HFF-Myc (cell line): ENCODE measurements at regions not wholly inside any gene's neighbourhood (a gene's known extent, or its start where the extent isn't known, plus 50 kb on each side); places are given as distances from the start of the nearest gene placed in this dataset.

Experiments
- DNase-seq: peaks from one replicate; pipeline ENCODE4 v3.0.0-alpha.2; 2011; ENCODE audit warnings: low read depth; ENCODE audit errors: extremely low read depth
- H3K4me3 ChIP-seq: replicated peaks from 2 replicates; pipeline ENCODE4 v1.5.1; 2011; ENCODE audit warnings: low read depth, mild to moderate bottlenecking, control low read depth, low read length
- TF ChIP-seq, protein P1 (sequence below): IDR thresholded peaks from 2 replicates; pipeline ENCODE4 v1.5.1; 2012; ENCODE audit warnings: mild to moderate bottlenecking, low read depth, low read length, control low read depth; ENCODE audit errors: missing control alignments

DNA sequence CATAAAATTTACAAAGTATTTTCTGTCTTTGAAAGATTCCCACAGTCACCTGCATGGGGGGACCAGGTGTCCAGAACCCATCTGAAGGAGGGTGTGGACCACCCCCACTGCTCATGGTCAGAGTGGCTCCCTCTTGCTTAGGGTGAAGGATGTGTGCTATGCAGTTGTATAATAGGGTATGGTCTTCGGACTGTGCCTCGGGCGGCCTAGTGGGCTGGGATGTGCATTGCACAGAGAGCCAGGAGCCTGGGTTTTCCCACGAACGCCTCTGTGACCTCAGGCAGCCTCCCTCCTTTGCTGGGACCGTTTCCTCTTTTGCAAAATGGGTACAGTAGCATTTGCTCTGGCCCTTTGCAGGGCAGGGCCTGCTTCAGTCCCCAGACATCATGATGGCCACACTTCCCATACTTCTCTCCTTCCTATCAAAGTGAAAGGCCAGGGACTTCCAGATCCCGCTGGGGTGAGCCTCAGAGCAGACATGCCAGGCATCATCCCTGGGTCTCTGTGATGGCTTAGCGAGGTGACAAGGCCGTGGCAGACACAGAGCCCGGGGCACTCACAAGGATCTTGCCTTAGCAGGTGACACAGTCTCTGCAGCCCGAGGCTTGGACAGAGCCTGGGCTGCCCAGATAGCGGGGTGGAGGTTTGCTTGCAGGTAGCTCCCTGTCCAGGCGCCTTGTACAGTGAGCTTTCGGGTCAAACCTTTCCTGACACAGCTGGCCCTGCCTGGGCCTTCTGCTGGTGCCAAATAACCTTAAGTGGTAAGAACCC lies 59.4 kb upstream of the ZNF536 start:
- no peak for DNase-seq
- no peak overlapping the region for H3K4me3 ChIP-seq
- TF ChIP-seq, protein P1, sequence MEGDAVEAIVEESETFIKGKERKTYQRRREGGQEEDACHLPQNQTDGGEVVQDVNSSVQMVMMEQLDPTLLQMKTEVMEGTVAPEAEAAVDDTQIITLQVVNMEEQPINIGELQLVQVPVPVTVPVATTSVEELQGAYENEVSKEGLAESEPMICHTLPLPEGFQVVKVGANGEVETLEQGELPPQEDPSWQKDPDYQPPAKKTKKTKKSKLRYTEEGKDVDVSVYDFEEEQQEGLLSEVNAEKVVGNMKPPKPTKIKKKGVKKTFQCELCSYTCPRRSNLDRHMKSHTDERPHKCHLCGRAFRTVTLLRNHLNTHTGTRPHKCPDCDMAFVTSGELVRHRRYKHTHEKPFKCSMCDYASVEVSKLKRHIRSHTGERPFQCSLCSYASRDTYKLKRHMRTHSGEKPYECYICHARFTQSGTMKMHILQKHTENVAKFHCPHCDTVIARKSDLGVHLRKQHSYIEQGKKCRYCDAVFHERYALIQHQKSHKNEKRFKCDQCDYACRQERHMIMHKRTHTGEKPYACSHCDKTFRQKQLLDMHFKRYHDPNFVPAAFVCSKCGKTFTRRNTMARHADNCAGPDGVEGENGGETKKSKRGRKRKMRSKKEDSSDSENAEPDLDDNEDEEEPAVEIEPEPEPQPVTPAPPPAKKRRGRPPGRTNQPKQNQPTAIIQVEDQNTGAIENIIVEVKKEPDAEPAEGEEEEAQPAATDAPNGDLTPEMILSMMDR, result no peak

DNA sequence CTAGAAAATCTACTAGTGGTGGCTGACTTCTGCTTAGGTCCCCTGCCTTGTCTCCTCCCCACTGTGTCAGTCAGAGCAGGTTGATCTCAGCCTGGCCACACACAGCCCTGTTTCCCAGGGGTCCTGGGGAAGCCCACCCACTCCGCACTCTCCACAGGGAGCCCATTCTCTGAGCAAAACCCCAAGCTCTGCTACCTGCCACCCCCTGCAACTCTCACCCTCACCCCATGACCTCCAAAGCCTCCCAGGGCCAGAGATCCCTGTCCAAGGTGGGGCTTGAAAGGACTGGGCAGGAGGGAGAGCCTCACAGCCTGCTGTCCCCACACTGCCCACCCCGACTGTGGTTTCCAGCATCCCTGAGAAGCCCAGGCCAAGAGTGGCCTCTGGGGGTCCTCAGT lies 58.8 kb upstream of the ZNF536 start:
- TF ChIP-seq, protein P1, result no peak
- H3K4me3 ChIP-seq, result no peak overlapping the region
- no peak for DNase-seq

GRCh38 chr19:30314056-30314804 lies 58.0 kb upstream of the ZNF536 start:
- TF ChIP-seq, protein P1, result no peak
- no peak for DNase-seq
- H3K4me3 ChIP-seq, result no peak overlapping the region

- TF ChIP-seq, protein P1, result no peak
- no peak overlapping the region for H3K4me3 ChIP-seq
- DNase-seq, result no peak
Observed at GRCh38 chr19:30314805-30315155, 57.4 kb upstream of the ZNF536 start.

DNA sequence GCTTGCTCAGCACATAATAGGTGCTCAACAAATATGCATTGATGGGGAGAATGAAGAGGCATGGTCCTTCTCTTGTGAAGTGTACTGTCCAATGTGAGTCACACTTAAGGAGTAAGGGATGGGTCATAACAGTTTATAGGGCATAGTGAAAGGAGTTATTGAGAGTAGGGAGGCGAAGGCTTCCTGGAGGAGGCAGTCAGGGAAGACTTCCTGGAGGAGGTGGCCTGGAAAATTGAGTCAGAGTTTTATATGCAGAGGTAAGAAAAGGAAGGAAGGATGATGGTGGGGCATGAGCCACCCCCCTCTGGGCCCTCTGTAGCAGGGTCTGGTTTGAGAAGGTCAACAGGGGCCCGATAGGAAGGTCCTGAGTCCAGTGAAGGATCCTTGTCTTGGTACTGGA lies 57.0 kb upstream of the ZNF536 start:
- TF ChIP-seq, protein P1, result no peak
- no peak overlapping the region for H3K4me3 ChIP-seq
- no peak for DNase-seq

- TF ChIP-seq, protein P1, result no peak
- H3K4me3 ChIP-seq, result no peak overlapping the region
- no peak for DNase-seq
Observed at GRCh38 chr19:30316000-30316491, 56.1 kb upstream of the ZNF536 start.
